SU-DHL-6 (cell line): ENCODE measurements at regions not wholly inside any gene's neighbourhood (a gene's known extent, or its start where the extent isn't known, plus 50 kb on each side); places are given as distances from the start of the nearest gene placed in this dataset.

Experiments used
- H2AFZ ChIP-seq: fragments of 200-600 bp; sonication (generic); 2 replicates; pipeline ENCODE4 v1.6.1; 2014; ENCODE audit warnings: low read depth, mild to moderate bottlenecking, moderate library complexity, mixed read lengths, antibody characterized with exemption, low read length; ENCODE audit not compliant: severe bottlenecking
- H3F3A ChIP-seq: fragments of 200-600 bp; shearing (Covaris generic); 2 replicates; pipeline ENCODE4 v1.6.0; 2016; ENCODE audit warnings: antibody characterized with exemption, mild to moderate bottlenecking; ENCODE audit not compliant: insufficient read depth
- H3K27ac ChIP-seq: fragments of 200-600 bp; sonication (generic); 2 replicates; pipeline ENCODE4 v1.5.1; 2016; ENCODE audit warnings: low read depth, mild to moderate bottlenecking, low read length, moderate library complexity, mixed read lengths
- H3K27me3 ChIP-seq: fragments of 200-600 bp; sonication (generic), shearing (Covaris generic); 2 replicates; pipeline ENCODE4 v1.6.0; 2014; ENCODE audit warnings: mild to moderate bottlenecking, low read length
- H3K36me3 ChIP-seq: fragments of 200-600 bp; sonication (generic); 2 replicates; pipeline ENCODE4 v1.6.1; 2014; ENCODE audit warnings: mild to moderate bottlenecking, low read length, mixed read lengths
- H3K4me2 ChIP-seq: fragments of 300-600, 200-600 bp; shearing (Covaris generic), sonication (generic); 2 replicates; pipeline ENCODE4 v1.6.0; 2014; ENCODE audit warnings: low read length, low read depth, mild to moderate bottlenecking; ENCODE audit not compliant: poor library complexity, severe bottlenecking
- H3K4me3 ChIP-seq: fragments of 200-600 bp; sonication (generic); 2 replicates; pipeline ENCODE4 v1.5.1; 2014; ENCODE audit warnings: antibody characterized with exemption, low read length, mild to moderate bottlenecking, mixed read lengths; ENCODE audit not compliant: insufficient read depth, poor library complexity, severe bottlenecking
- H3K79me2 ChIP-seq: fragments of 200-600 bp; sonication (generic); 2 replicates; pipeline ENCODE4 v1.6.1; 2014; ENCODE audit warnings: mild to moderate bottlenecking, low read length, moderate library complexity; ENCODE audit not compliant: insufficient read depth
- H3K9ac ChIP-seq: fragments of 200-600 bp; sonication (generic); 2 replicates; pipeline ENCODE4 v1.7.0; 2014; ENCODE audit warnings: mild to moderate bottlenecking, low read length
- H3K9me2 ChIP-seq: fragments of 200-600 bp; sonication (generic); replicated peaks from 2 replicates; pipeline ENCODE4 v1.6.1; 2014; ENCODE audit warnings: low read length; ENCODE audit not compliant: insufficient read depth
- H3K9me3 ChIP-seq: fragments of 200-600 bp; sonication (generic); 2 replicates; pipeline ENCODE4 v1.6.1; 2014; ENCODE audit warnings: low read length, mixed read lengths; ENCODE audit not compliant: insufficient read depth
- H4K20me1 ChIP-seq: fragments of 200-600 bp; sonication (generic); 2 replicates; pipeline ENCODE4 v1.6.1; 2014; ENCODE audit warnings: low read depth, mild to moderate bottlenecking, antibody characterized with exemption, low read length, moderate library complexity, mixed read lengths
- EZH2phosphoT487 ChIP-seq: fragments of 200-600 bp; sonication (generic), shearing (Covaris generic); conservative IDR thresholded peaks from 2 replicates; pipeline ENCODE4 v1.6.1; 2018; ENCODE audit warnings: mild to moderate bottlenecking, antibody characterized with exemption, low read length, moderate library complexity, mixed read lengths
- TF ChIP-seq, protein P1 (sequence below): fragments of 200-600 bp; sonication (generic); IDR thresholded peaks from one replicate; pipeline ENCODE4 v1.5.1; 2017; ENCODE audit warnings: antibody characterized with exemption, mild to moderate bottlenecking, low read length, moderate library complexity; ENCODE audit not compliant: insufficient read depth, poor library complexity, severe bottlenecking

DNA sequence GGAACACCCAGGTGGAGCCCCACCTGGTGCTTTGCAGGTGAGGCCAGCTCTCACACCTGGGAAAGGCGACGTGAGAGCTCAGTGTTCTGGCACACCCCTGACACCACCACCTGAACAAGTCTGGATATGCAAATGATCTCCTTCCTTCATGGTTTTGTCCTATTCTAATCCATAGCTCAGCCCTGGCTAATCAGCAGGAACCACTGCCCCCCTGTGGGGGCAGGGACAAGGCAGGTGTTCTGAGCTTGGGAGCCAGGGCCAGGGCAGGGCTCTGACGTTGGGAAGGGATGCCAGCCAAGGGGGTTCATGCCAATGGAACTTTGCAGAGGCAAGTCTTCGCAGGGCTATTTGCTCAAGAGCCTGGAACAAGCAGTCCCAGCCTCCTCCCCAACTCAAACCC, 144.2 kb downstream of the TRIM29 start:
- Histone ChIP-seq H3F3A (no peaks in the 10 kb centered on the region), H3K36me3 (no peaks in the 10 kb centered on the region), H3K4me3 (no peak overlapping the region), H3K27ac (no peak overlapping the region), H3K9me2 (no peaks in the 10 kb centered on the region), H3K9ac (no peak overlapping the region), H4K20me1 (no peaks in the 10 kb centered on the region), H3K9me3 (no peaks in the 10 kb centered on the region), H3K4me2 (no peak overlapping the region), H3K79me2 (no peaks in the 10 kb centered on the region), H2AFZ (no peak overlapping the region), H3K27me3 (no peaks in the 10 kb centered on the region)
- TF ChIP-seq, protein P1, sequence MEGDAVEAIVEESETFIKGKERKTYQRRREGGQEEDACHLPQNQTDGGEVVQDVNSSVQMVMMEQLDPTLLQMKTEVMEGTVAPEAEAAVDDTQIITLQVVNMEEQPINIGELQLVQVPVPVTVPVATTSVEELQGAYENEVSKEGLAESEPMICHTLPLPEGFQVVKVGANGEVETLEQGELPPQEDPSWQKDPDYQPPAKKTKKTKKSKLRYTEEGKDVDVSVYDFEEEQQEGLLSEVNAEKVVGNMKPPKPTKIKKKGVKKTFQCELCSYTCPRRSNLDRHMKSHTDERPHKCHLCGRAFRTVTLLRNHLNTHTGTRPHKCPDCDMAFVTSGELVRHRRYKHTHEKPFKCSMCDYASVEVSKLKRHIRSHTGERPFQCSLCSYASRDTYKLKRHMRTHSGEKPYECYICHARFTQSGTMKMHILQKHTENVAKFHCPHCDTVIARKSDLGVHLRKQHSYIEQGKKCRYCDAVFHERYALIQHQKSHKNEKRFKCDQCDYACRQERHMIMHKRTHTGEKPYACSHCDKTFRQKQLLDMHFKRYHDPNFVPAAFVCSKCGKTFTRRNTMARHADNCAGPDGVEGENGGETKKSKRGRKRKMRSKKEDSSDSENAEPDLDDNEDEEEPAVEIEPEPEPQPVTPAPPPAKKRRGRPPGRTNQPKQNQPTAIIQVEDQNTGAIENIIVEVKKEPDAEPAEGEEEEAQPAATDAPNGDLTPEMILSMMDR, result no peak
- no peak for TF ChIP-seq EZH2phosphoT487

DNA sequence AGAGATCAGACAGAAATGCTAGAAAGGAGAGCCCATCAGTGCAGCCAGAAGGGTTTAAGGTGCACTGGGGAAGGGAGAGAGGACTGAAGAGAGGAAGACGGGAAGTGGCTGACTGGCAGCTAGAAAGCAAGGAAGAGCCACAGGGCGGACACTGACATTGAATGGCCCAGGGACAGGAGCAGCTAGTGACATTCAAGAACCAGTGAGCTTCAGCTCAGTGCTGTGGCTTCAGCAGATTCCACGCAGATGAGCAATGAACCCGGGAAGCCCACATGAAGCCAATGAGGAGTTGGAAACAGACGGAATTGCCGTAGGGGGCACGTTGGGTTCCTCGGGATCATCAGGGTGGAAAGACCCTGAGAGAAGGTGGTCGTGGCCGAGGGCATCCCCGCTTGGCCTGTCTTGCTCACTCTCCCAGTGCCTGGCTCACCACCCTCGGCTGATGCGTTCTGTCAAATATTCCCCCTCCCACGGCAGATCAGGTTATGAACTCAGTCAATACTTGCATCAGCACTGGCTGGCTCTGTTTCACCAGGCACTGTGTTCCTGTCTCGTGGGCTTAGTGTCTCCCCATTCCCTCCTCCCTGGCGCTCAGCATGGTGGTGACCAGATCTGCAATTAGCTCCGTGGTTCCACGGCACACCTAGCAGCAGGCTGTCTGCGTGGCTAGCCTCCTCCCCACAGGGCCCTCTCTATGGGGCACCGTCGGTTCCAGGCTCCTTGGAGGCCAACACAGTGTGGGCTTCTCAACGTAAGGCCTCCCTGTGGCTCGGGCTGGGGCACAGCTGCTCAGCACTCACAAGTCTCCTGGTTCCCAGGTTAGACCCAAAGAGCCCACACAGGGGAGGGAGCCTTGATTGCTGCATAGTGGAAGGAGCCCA, 145.5 kb downstream of the TRIM29 start:
- no peak overlapping the region for H3K4me2 ChIP-seq
- TF ChIP-seq EZH2phosphoT487, result no peak
- TF ChIP-seq, protein P1, result no peak
- H3K9me3 ChIP-seq, result no peaks in the 10 kb centered on the region
- no peaks in the 10 kb centered on the region for H3F3A ChIP-seq
- no peak overlapping the region for H3K4me3 ChIP-seq
- no peaks in the 10 kb centered on the region for H4K20me1 ChIP-seq
- H2AFZ ChIP-seq, result no peak overlapping the region
- no peaks in the 10 kb centered on the region for H3K36me3 ChIP-seq
- H3K9me2 ChIP-seq, result no peaks in the 10 kb centered on the region
- no peaks in the 10 kb centered on the region for H3K27me3 ChIP-seq
- no peak overlapping the region for H3K27ac ChIP-seq
- no peaks in the 10 kb centered on the region for H3K79me2 ChIP-seq
- no peak overlapping the region for H3K9ac ChIP-seq

DNA sequence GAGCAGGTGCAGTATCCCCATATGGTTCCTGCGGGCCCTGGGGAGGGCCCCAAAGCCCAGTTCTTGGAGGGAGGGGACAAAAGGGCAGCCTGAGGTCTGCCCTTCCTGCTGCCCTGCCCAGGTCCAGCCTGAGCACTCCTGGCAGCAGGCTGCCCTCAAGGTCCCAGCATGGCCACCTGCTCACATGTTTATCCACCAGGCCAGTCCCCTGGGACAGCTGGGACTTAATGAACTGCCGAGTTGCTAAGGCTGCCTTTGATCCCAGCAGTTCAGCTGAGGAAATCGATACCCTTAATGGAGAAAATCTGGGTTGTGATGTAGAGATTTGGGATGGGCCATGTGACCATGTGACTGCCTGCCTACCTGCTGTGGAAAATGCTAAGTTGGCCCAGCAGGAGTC, 146.2 kb downstream of the TRIM29 start:
- TF ChIP-seq, protein P1, result no peak
- no peak for TF ChIP-seq EZH2phosphoT487
- Histone ChIP-seq H4K20me1 (no peaks in the 10 kb centered on the region), H3K4me2 (no peak overlapping the region), H3K36me3 (no peaks in the 10 kb centered on the region), H3K27me3 (no peaks in the 10 kb centered on the region), H3K9ac (no peak overlapping the region), H3K9me3 (no peaks in the 10 kb centered on the region), H3K4me3 (no peak overlapping the region), H3F3A (no peaks in the 10 kb centered on the region), H3K79me2 (no peaks in the 10 kb centered on the region), H3K9me2 (no peaks in the 10 kb centered on the region), H3K27ac (no peak overlapping the region), H2AFZ (no peak overlapping the region)
